Left lobe of liver (tissue), 2 donors: ENCODE measurements at regions not wholly inside any gene's neighbourhood (a gene's known extent, or its start where the extent isn't known, plus 50 kb on each side); places are given as distances from the start of the nearest gene placed in this dataset.

ENCODE experiments used
- ATAC-seq: fragments of 200-7000 bp; cut with Tn5 transposase; one replicate; pipeline ENCODE4 v1.9.1; 2020; ENCODE audit warnings: mild to moderate bottlenecking, moderate library complexity
- DNase-seq: peaks from one replicate; pipeline ENCODE4 v3.0.0-alpha.2; 2020; ENCODE audit warnings: low spot score
- donor health status: DM: no; HTN: no; CAD: no; lungs with moderate emphysema.
- donor health status: DM: no; HTN: yes; CAD: no.

DNA sequence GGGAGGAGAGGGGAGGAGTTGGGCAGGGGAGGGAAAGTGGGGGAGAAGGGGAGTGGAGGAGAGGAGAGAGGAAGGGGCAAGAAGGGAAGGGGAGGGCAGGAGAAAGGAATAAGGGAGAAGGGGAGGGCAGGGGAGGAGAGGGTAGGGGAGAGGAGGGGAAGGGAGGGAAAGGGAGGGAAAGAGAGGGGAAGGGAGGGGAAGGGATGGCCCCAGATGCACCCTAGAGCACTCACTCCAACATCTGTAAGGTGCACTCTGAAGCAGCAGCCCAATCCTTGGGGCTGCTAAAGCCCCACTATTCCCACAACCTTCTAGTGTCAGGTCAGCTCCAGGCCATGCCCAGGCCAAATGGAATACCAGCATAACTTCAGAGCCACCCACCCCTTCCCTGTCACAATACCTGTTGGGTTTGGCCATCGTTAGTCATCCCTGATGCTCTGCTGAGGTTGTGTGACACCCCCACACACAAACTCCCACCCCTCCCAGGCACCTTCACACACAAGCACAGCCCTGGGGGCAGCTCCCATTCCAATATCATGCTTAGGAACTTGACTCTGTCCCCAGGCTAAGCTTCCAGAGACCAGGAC, 55.7 kb upstream of the PKDCC start:
- no peak for ATAC-seq
- DNase-seq = no peak

DNA sequence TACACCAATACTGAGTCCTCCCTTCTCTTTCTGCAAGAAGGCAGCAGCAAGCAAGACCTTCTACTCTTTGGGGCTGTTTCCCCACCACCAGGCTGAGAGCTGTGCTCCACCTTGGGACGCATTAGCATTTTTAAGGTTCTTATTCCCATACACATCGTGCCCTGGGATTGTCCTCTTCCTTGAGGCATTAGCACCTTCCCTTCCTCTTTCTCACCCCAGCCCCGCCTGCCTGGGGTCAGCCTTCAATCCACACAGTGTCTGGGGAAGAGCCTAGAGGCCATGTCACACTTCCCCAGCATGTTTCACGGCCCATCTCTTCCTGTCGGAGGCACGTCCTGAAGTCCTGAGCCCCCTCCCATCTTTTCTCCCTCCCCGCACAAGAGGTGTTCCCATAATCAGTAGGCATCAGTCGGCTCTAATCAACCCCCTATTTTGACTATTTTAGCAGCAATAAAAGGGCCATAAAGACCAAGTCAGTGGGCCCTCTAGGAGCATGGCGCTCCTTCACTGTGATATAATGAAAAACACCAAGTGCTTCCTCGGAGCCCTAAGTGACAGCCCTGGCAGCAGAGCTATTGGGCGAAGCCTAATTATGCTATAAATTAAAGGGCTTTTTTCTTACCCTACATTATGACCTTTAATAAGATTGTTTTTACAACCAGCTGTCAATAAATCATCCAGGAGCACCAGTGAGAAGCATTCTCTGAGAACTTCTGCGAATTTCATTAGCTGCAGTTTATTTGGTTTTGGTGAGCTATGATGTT, 55.0 kb upstream of the PKDCC start:
- ATAC-seq (no peak), DNase-seq (no peak)

DNA sequence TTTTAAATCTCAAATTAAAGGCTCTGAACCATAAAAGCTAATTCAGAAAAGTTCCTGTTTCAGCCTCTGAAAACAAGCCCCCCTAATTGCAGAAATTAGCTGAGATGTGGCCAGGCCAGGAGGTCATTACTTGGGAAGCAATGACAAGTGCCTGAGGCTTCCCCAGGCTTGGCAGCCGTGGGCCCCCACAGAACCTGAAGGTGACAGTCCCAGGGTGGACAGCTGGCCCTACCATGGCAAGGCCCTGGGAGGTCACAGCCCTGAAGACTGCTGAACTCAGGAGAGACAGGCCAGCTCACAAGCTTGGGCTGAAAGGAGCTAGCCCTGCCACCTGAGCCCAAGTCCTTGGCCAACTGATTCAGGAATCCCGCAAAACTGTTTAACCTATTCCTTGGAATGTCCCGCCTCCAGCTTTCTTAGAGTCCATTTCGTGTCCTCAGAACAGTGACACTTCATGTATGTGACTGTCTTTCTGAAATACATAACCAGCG, 54.3 kb upstream of the PKDCC start:
- DNase-seq = no peak
- ATAC-seq = no peak

DNA sequence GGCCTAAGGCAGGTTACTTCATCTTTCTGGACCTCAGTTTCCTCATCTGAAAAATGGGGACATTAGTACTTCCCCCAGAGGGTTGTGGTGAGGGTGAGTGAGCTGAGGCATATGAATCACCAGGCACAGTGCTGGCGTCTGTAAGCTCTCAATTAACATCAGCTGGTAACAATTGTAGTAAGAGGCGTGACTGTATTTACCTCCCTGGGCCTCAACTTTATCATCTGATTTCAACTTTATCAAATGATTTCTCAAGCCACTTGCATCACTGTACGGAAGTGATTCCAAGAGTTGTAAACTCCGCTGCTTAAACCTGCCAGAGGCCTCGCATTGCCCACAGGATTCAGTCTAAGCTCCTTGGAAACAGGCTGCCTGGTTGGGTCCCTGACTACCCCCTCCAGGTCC, 53.6 kb upstream of the PKDCC start:
- DNase-seq = no peak
- no peak for ATAC-seq

DNA sequence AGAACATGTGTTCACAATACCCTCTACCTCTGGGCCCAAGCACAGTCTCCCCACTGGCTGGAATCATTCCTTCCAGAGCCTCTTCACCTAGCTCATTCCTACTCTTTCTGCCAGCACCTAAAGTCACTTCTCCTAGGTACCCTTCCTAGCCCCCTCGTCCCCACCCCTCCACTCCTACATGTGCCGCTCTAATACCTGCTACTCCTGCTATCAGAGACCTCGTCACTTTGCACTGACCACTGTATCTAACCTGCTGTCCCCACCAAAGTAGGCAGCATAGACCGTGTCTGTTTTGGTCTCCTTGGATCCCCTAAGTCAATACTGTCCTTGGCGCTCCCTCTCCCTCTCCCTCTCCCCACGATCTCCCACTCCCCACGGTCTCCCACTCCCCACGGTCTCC, 53.2 kb upstream of the PKDCC start:
- DNase-seq (no peak), ATAC-seq (no peak)

DNA sequence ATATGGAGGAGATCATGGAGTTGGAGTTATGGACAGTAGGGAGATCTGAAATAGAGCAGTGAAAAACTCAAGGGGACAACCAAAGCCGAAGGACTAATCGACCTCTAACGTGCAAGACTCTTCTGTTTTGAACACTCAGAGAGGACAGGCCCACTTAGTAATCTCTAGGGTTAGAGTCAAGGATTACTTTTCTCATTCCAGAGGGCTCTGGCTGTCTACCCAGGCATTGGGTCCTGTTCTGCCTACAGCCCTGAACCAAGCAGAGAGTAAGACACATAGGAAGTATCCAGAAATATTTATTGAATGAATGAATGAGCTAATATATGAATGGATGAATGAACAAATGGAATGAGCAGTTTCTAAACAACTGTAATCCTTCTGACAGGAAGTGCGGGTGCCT, 50.3 kb upstream of the PKDCC start:
- ATAC-seq (no peak), DNase-seq (no peak)
